ENCODE measurements at regions not wholly inside any gene's neighbourhood (a gene's known extent, or its start where the extent isn't known, plus 50 kb on each side); places are given as distances from the start of the nearest gene placed in this dataset.

- Mint-ChIP-seq H3K4me1 (ENCODE audit: unreplicated experiment) (no peaks in the 10 kb centered on the region), H3K27ac (ENCODE audit: unreplicated experiment) (no peak overlapping the region)
- no peak for DNase-seq (ENCODE audit: low spot score)
These were observed 489.4 kb downstream of the PRELID2 start for GRCh38 chr5:145345511-145346287.

DNA sequence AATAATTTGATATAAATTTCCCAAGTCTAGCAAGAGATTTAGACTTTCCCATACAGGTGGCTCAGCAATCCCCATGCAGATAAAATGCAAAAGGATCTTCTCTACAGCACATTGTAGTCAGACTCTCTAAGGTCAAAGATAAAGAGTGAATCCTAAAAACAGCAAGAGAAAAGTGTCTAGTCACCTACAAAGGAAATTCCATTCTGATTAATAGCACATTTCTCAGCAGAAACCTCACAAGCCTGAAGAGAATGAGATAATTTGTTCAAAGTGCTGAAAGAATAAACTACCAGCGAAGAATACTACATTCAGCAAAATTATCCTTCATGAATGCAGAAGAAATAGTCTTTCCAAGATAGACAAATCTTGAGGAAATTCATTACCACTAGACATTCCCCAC, 493.3 kb downstream of the PRELID2 start:
- no peak for DNase-seq (ENCODE audit: low spot score)
- no peaks in the 10 kb centered on the region for H3K9me3 Mint-ChIP-seq (ENCODE audit: unreplicated experiment)
- peaks cover 2% of the 10 kb centered on the region for H3K27me3 Mint-ChIP-seq (ENCODE audit: unreplicated experiment)
- no peak overlapping the region for H3K4me3 Mint-ChIP-seq (ENCODE audit: unreplicated experiment)
- no peaks in the 10 kb centered on the region for H3K4me1 Mint-ChIP-seq (ENCODE audit: unreplicated experiment)
- H3K27ac Mint-ChIP-seq (ENCODE audit: unreplicated experiment): no peak overlapping the region
- H3K36me3 Mint-ChIP-seq (ENCODE audit: low read depth, unreplicated experiment): no peaks in the 10 kb centered on the region
- TF ChIP-seq, protein P1, sequence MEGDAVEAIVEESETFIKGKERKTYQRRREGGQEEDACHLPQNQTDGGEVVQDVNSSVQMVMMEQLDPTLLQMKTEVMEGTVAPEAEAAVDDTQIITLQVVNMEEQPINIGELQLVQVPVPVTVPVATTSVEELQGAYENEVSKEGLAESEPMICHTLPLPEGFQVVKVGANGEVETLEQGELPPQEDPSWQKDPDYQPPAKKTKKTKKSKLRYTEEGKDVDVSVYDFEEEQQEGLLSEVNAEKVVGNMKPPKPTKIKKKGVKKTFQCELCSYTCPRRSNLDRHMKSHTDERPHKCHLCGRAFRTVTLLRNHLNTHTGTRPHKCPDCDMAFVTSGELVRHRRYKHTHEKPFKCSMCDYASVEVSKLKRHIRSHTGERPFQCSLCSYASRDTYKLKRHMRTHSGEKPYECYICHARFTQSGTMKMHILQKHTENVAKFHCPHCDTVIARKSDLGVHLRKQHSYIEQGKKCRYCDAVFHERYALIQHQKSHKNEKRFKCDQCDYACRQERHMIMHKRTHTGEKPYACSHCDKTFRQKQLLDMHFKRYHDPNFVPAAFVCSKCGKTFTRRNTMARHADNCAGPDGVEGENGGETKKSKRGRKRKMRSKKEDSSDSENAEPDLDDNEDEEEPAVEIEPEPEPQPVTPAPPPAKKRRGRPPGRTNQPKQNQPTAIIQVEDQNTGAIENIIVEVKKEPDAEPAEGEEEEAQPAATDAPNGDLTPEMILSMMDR (IDR thresholded peaks at IDR 0.05; ENCODE audit: unreplicated experiment): no peak

More at GRCh38 chr5:145345511-145346287, 489.4 kb downstream of the PRELID2 start:
- H3K27me3 Mint-ChIP-seq (ENCODE audit: unreplicated experiment): no peaks in the 10 kb centered on the region
- H3K9me3 Mint-ChIP-seq (ENCODE audit: unreplicated experiment): no peaks in the 10 kb centered on the region
- TF ChIP-seq, protein P1 (IDR thresholded peaks at IDR 0.05; ENCODE audit: unreplicated experiment): no peak
- H3K4me3 Mint-ChIP-seq (ENCODE audit: unreplicated experiment): no peak overlapping the region
- H3K36me3 Mint-ChIP-seq (ENCODE audit: low read depth, unreplicated experiment): no peaks in the 10 kb centered on the region

- no peaks in the 10 kb centered on the region for H3K36me3 Mint-ChIP-seq (ENCODE audit: low read depth, unreplicated experiment)
- H3K4me1 Mint-ChIP-seq (ENCODE audit: unreplicated experiment): no peaks in the 10 kb centered on the region
- H3K27me3 Mint-ChIP-seq (ENCODE audit: unreplicated experiment): peaks cover 2% of the 10 kb centered on the region
- H3K27ac Mint-ChIP-seq (ENCODE audit: unreplicated experiment): no peak overlapping the region
- TF ChIP-seq, protein P1 (IDR thresholded peaks at IDR 0.05; ENCODE audit: unreplicated experiment): no peak
- H3K4me3 Mint-ChIP-seq (ENCODE audit: unreplicated experiment): no peak overlapping the region
- DNase-seq (ENCODE audit: low spot score): no peak
- H3K9me3 Mint-ChIP-seq (ENCODE audit: unreplicated experiment): no peaks in the 10 kb centered on the region
These were observed 495.0 kb downstream of the PRELID2 start for GRCh38 chr5:145340099-145340498.

- Mint-ChIP-seq H3K4me1 (ENCODE audit: unreplicated experiment) (no peaks in the 10 kb centered on the region), H3K4me3 (ENCODE audit: unreplicated experiment) (no peak overlapping the region), H3K9me3 (ENCODE audit: unreplicated experiment) (no peaks in the 10 kb centered on the region), H3K27ac (ENCODE audit: unreplicated experiment) (no peak overlapping the region), H3K27me3 (ENCODE audit: unreplicated experiment) (no peaks in the 10 kb centered on the region), H3K36me3 (ENCODE audit: low read depth, unreplicated experiment) (no peaks in the 10 kb centered on the region)
- TF ChIP-seq, protein P1 (IDR thresholded peaks at IDR 0.05; ENCODE audit: unreplicated experiment): no peak
- no peak for DNase-seq (ENCODE audit: low spot score)
These were observed 510.2 kb downstream of the PRELID2 start for GRCh38 chr5:145324767-145325479.

GRCh38 chr5:145324101-145324500, 511.0 kb downstream of the PRELID2 start:
- Mint-ChIP-seq H3K9me3 (ENCODE audit: unreplicated experiment) (no peaks in the 10 kb centered on the region), H3K27ac (ENCODE audit: unreplicated experiment) (no peak overlapping the region), H3K4me1 (ENCODE audit: unreplicated experiment) (no peaks in the 10 kb centered on the region), H3K36me3 (ENCODE audit: low read depth, unreplicated experiment) (no peaks in the 10 kb centered on the region), H3K27me3 (ENCODE audit: unreplicated experiment) (no peaks in the 10 kb centered on the region), H3K4me3 (ENCODE audit: unreplicated experiment) (no peak overlapping the region)
- TF ChIP-seq, protein P1 (IDR thresholded peaks at IDR 0.05; ENCODE audit: unreplicated experiment): no peak
- no peak for DNase-seq (ENCODE audit: low spot score)
